A549 (cell line): ENCODE measurements at regions not wholly inside any gene's neighbourhood (a gene's known extent, or its start where the extent isn't known, plus 50 kb on each side); places are given as distances from the start of the nearest gene placed in this dataset.

Experiments used
- ATAC-seq, 2 experiments: fragments of 200-7000 bp in 1 of 2; fragments of >200 bp in 1 of 2; cut with Nextera tagmentation in 1 of 2; cut with Tn5 transposase in 1 of 2; 3 replicates each; pipeline versions ENCODE4 v1.8.0 to v1.9.1; 2018 to 2020; ENCODE audit warnings: mild to moderate bottlenecking in 1 of 2, moderate library complexity in 1 of 2
- CTCF ChIA-PET: fragments of 300-600 bp; sonication (Branson Sonifier 250); formaldehyde crosslinking; extraction: SDS; loops from one replicate; lab custom pipeline; 2021; ENCODE audit warnings: antibody characterized with exemption, inconsistent platforms; lab: Yijun Ruan, JAX
- POLR2A ChIA-PET: fragments of 350-600 bp; formaldehyde crosslinking; extraction: SDS; loops from one replicate; lab custom pipeline; 2021; ENCODE audit warnings: antibody characterized with exemption, inconsistent platforms; lab: Yijun Ruan, JAX
- DNase-seq, 2 experiments: peaks; one replicate each; pipeline versions ENCODE4 v3.0.0 to v3.0.0-alpha.2; 2011 to 2016; ENCODE audit warnings: low read depth in 1 of 2, low spot score in 1 of 2
- FAIRE-seq: peaks from 2 replicates; lab custom pipeline; 2011; peaks lifted over from hg19 to GRCh38; lab: Jason Lieb, UNC
- H3K27ac ChIP-seq, 2 experiments: fragments of >200 bp; sonication (Bioruptor Twin); formaldehyde crosslinking; 3 replicates each; pipeline ENCODE4 v1.5.1; 2016 to 2017
- H3K4me1 ChIP-seq: fragments of >200 bp; sonication (Bioruptor Twin); formaldehyde crosslinking; 3 replicates; pipeline ENCODE4 v1.6.1; 2016
- H3K4me2 ChIP-seq: fragments of >200 bp; sonication (Bioruptor Twin); formaldehyde crosslinking; 3 replicates; pipeline ENCODE4 v1.6.1; 2016
- H3K4me3 ChIP-seq: fragments of >200 bp; sonication (Bioruptor Twin); formaldehyde crosslinking; 3 replicates; pipeline ENCODE4 v1.5.1; 2016
- H3K9me3 ChIP-seq: fragments of >200 bp; sonication (Bioruptor Twin); formaldehyde crosslinking; 3 replicates; pipeline ENCODE4 v1.6.1; 2016
- BHLHE40 ChIP-seq: IDR thresholded peaks from 2 replicates; pipeline ENCODE4 v1.6.1; 2012; ENCODE audit warnings: low read depth, low read length, inconsistent platforms
- CHD4 ChIP-seq: fragments of 200-600 bp; sonication (generic); IDR thresholded peaks from 2 replicates; pipeline ENCODE4 v1.6.1; 2016; ENCODE audit warnings: antibody characterized with exemption, mild to moderate bottlenecking, borderline replicate concordance
- EHF ChIP-seq: fragments of 250-450 bp; sonication (Bioruptor Pico); IDR thresholded peaks from 2 replicates; pipeline ENCODE4 v1.5.0; 2020; ENCODE audit warnings: mild to moderate bottlenecking
- EHMT2 ChIP-seq: fragments of 200-600 bp; sonication (generic); IDR thresholded peaks from 2 replicates; pipeline ENCODE4 v1.6.1; 2016; ENCODE audit warnings: antibody characterized with exemption, low read depth, mild to moderate bottlenecking, moderate library complexity
- ESRRA ChIP-seq: fragments of 150-350 bp; IDR thresholded peaks from 2 replicates; pipeline ENCODE4 v1.6.1; 2014; ENCODE audit warnings: mild to moderate bottlenecking, low read length, borderline replicate concordance
- FOXS1 ChIP-seq: fragments of 250-450 bp; sonication (Bioruptor Pico); IDR thresholded peaks from 2 replicates; pipeline ENCODE4 v1.5.0; 2020; ENCODE audit warnings: mild to moderate bottlenecking, moderate library complexity
- HOXA7 ChIP-seq: fragments of 250-450 bp; sonication (Bioruptor Pico); IDR thresholded peaks from 2 replicates; pipeline ENCODE4 v1.5.0; 2020; ENCODE audit warnings: mild to moderate bottlenecking, moderate library complexity
- JUN ChIP-seq, 2 experiments: fragments of >200 bp; sonication (Bioruptor Twin); formaldehyde crosslinking; IDR thresholded peaks; 2 replicates in 1 of 2; 3 replicates in 1 of 2; pipeline ENCODE4 v1.6.1; 2016 to 2017
- KDM1A ChIP-seq: fragments of 200-600 bp; sonication (generic); IDR thresholded peaks from 2 replicates; pipeline ENCODE4 v1.6.1; 2016; ENCODE audit warnings: low read depth, mild to moderate bottlenecking
- MAFK ChIP-seq: fragments of 450-650 bp; IDR thresholded peaks from 2 replicates; pipeline ENCODE4 v1.6.1; 2014; ENCODE audit not compliant: partially characterized antibody
- MYC ChIP-seq: IDR thresholded peaks from 2 replicates; pipeline ENCODE4 v1.6.1; 2012; ENCODE audit warnings: mild to moderate bottlenecking, inconsistent platforms, low read length, improper control_type of control experiment, borderline replicate concordance
- SMC3 ChIP-seq: fragments of >200 bp; sonication (Bioruptor Twin); formaldehyde crosslinking; IDR thresholded peaks from 3 replicates; pipeline ENCODE4 v1.6.1; 2018; ENCODE audit warnings: inconsistent platforms
- TFCP2L1 ChIP-seq: fragments of 250-450 bp; sonication (Bioruptor Pico); IDR thresholded peaks from 2 replicates; pipeline ENCODE4 v1.5.0; 2021; ENCODE audit warnings: mild to moderate bottlenecking
- WGBS: methylation state at CpG from one replicate; pipeline ENCODE4 v1.1.6; 2017; ENCODE audit errors: missing lambda C conversion rate; 5-methylcytosine and 5-hydroxymethylcytosine counted together
- TF ChIP-seq, protein P1 (sequence below): fragments of 200-600 bp; sonication (generic); IDR thresholded peaks from 2 replicates; pipeline ENCODE4 v1.6.1; 2016; ENCODE audit warnings: antibody characterized with exemption, mild to moderate bottlenecking, moderate library complexity
- TF ChIP-seq, protein P2 (sequence below): fragments of >200 bp; sonication (Bioruptor Twin); formaldehyde crosslinking; IDR thresholded peaks from 3 replicates; pipeline ENCODE4 v1.5.1; 2016
- TF ChIP-seq, protein P3 (sequence below): fragments of >200 bp; sonication (Bioruptor Twin); formaldehyde crosslinking; IDR thresholded peaks from 3 replicates; pipeline ENCODE4 v1.6.1; 2016

DNA sequence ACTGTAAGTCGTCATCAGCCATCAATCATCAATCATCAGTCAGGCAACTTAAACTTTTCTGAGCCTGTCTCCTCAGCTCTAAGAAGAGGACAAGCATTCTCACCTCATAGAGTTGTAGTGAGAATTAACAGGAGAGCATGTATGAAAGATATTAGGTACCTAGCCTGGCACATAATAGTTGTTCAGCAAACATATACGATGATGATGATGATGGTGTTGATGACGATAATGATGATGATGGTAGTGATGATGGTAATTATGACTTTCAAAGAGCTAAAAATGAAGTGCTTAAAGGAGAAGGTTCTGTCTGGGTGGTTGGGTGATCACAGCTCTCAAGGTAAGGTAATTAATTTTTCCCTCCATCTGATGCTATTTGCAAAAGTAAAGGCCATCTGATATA, 55.1 kb upstream of the ADRB1 start (continued):
- TF ChIP-seq, protein P1, sequence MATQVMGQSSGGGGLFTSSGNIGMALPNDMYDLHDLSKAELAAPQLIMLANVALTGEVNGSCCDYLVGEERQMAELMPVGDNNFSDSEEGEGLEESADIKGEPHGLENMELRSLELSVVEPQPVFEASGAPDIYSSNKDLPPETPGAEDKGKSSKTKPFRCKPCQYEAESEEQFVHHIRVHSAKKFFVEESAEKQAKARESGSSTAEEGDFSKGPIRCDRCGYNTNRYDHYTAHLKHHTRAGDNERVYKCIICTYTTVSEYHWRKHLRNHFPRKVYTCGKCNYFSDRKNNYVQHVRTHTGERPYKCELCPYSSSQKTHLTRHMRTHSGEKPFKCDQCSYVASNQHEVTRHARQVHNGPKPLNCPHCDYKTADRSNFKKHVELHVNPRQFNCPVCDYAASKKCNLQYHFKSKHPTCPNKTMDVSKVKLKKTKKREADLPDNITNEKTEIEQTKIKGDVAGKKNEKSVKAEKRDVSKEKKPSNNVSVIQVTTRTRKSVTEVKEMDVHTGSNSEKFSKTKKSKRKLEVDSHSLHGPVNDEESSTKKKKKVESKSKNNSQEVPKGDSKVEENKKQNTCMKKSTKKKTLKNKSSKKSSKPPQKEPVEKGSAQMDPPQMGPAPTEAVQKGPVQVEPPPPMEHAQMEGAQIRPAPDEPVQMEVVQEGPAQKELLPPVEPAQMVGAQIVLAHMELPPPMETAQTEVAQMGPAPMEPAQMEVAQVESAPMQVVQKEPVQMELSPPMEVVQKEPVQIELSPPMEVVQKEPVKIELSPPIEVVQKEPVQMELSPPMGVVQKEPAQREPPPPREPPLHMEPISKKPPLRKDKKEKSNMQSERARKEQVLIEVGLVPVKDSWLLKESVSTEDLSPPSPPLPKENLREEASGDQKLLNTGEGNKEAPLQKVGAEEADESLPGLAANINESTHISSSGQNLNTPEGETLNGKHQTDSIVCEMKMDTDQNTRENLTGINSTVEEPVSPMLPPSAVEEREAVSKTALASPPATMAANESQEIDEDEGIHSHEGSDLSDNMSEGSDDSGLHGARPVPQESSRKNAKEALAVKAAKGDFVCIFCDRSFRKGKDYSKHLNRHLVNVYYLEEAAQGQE: no peak
- TF ChIP-seq, protein P2, sequence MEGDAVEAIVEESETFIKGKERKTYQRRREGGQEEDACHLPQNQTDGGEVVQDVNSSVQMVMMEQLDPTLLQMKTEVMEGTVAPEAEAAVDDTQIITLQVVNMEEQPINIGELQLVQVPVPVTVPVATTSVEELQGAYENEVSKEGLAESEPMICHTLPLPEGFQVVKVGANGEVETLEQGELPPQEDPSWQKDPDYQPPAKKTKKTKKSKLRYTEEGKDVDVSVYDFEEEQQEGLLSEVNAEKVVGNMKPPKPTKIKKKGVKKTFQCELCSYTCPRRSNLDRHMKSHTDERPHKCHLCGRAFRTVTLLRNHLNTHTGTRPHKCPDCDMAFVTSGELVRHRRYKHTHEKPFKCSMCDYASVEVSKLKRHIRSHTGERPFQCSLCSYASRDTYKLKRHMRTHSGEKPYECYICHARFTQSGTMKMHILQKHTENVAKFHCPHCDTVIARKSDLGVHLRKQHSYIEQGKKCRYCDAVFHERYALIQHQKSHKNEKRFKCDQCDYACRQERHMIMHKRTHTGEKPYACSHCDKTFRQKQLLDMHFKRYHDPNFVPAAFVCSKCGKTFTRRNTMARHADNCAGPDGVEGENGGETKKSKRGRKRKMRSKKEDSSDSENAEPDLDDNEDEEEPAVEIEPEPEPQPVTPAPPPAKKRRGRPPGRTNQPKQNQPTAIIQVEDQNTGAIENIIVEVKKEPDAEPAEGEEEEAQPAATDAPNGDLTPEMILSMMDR: no peak

DNA sequence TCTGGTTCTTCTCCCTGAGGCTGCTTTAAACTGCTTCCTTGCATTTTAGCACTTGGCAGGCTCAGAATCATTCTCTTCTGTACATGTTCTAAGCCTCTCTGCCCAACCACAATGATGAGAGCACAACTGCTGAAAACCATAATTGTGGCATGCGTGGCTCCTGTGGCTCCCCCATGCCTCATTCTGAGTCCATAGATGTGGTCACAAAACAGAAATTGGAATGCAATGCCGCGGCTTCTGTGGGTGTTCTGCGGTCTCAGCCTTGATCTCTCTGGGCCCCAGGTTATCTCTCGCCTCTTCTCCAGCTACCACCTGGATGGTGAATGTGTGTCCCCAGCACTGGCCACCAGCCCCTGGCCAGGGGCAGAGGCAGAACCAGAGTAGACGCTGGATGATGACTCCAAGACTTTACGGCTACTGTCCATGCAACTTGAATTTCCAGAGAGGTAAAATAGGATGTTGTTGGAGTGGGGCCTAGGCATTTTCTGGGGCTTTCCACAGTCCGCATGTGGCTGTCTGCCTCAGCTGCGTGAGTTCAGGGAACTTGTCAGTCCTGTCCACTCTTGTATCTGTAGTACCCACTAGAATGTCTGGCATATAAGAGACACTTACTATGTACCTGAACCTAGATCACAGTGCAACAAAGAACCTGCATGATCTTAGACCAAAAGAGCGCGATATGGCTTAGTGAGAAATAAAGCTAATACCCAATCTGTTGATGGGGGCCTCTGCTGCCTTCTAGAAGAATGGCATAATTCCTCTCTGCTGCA, 52.4 kb upstream of the ADRB1 start:
- Histone ChIP-seq H3K27ac (no peak overlapping the region), H3K4me1 (no peaks in the 10 kb centered on the region), H3K4me2 (no peak overlapping the region), H3K4me3 (no peak overlapping the region), H3K9me3 (no peaks in the 10 kb centered on the region)
- no peak for ATAC-seq
- WGBS: 90% methylated on average over 11 of the region's 11 CpGs
- ChIA-PET CTCF (interaction anchor here (0.6 to 2.7 kb wide), 3 partner anchors 9 to 11 kb away, joined by 3 to 11 read pairs (median 5); no protein-coding TSS in a partner anchor), POLR2A (no interaction called here)
- no peak for FAIRE-seq
- no peak for DNase-seq
- TF ChIP-seq ESRRA (no peak), TFCP2L1 (no peak), BHLHE40 (no peak), HOXA7 (CRISPR knock-in tag) (no peak), SMC3 (no peak), MAFK (no peak)

DNA sequence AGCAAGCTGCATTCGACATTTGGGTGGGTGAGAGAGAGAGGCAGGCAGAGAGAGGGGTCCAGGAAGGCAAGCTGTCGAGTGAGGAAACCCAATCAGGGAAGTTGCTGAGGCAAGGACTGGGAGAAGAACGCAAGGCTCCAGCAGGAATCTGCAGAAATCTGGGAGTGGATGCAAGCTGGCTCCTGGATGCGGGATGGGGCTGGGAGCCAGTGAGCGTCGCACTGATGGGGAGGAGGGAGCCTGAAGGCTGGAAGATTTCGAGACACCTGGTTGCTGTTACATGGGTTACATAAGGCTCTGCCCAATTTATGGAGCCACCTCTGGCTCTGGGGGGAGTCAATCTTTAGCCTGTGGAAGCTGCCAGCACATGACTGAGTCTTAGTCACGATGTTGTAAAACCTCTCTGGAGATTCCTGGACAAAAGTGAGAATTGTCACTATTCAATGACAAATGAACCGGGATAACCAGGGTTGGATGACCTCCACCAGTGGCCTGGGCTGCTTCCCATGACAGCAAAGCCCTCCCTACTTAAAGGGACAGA, 51.1 kb upstream of the ADRB1 start:
- FAIRE-seq (no peak), DNase-seq (no peak), ATAC-seq (no peak)
- H3K4me3 ChIP-seq: no peak overlapping the region
- H3K9me3 ChIP-seq: no peaks in the 10 kb centered on the region
- ChIA-PET CTCF (interaction anchor here (1.1 kb wide), 1 partner anchor 111 kb away, joined by 3 read pairs; no protein-coding TSS in a partner anchor), POLR2A (no interaction called here)
- no peaks in the 10 kb centered on the region for H3K4me1 ChIP-seq
- H3K27ac ChIP-seq: no peak overlapping the region
- TF ChIP-seq MYC: no peak
- TF ChIP-seq EHF (CRISPR knock-in tag): no peak
- TF ChIP-seq, protein P3, sequence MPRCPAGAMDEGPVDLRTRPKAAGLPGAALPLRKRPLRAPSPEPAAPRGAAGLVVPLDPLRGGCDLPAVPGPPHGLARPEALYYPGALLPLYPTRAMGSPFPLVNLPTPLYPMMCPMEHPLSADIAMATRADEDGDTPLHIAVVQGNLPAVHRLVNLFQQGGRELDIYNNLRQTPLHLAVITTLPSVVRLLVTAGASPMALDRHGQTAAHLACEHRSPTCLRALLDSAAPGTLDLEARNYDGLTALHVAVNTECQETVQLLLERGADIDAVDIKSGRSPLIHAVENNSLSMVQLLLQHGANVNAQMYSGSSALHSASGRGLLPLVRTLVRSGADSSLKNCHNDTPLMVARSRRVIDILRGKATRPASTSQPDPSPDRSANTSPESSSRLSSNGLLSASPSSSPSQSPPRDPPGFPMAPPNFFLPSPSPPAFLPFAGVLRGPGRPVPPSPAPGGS: no peak
- TF ChIP-seq ESRRA: no peak
- no peak for TF ChIP-seq EHMT2
- 59% methylated on average over 9 of the region's 9 CpGs for WGBS
- H3K4me2 ChIP-seq: no peak overlapping the region

DNA sequence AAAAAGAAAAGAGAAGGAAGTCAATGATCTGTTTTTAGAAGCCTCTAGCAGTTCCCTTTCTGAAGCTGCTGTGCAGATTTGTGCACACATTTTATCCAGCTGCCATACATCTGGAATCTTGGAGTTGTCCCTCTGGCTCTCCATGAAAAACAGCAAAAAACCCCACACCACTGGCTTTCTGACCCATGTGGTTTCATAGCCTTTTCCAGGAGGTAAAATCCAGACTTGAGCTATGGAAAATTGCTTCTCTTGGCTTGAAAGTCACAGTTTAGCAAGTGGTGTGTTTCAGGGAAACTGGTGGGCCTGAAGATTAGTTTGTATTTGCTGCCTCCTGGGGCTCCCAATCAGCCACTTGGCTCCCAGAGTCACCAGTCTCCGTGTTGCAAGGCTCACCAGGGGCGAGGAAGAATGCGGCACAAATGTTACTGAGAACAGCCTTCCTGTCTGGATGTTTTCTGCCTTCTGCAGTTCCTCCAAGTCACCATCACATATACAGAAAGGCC, 50.1 kb upstream of the ADRB1 start:
- Histone ChIP-seq H3K27ac (no peak overlapping the region), H3K4me3 (no peak overlapping the region), H3K9me3 (no peaks in the 10 kb centered on the region), H3K4me2 (no peak overlapping the region), H3K4me1 (no peaks in the 10 kb centered on the region)
- ATAC-seq (no peak), FAIRE-seq (no peak), DNase-seq (no peak)
- WGBS: 89% methylated on average over 3 of the region's 3 CpGs
- ChIA-PET CTCF (no interaction called here), POLR2A (no interaction called here)
- TF ChIP-seq KDM1A: no peak
- TF ChIP-seq JUN (IDR thresholded peaks at IDR 0.05): no peak
- no peak for TF ChIP-seq FOXS1
- TF ChIP-seq, protein P1: no peak
- TF ChIP-seq CHD4: no peak
- TF ChIP-seq EHMT2: no peak
- TF ChIP-seq, protein P2: no peak
